Effector memory CD4-positive, alpha-beta T cell (primary cell): ENCODE measurements at regions not wholly inside any gene's neighbourhood (a gene's known extent, or its start where the extent isn't known, plus 50 kb on each side); places are given as distances from the start of the nearest gene placed in this dataset.
"Not testable (repeated sequence)": the region's sequence is repeated elsewhere in the genome, so short reads cannot be mapped to it uniquely, and the experiment has no call there.

Experiments
- DNase-seq, 3 donors: peaks; one replicate each; pipeline ENCODE4 v3.0.0-alpha.2; 2020
- H3K27ac ChIP-seq: 2 replicates; pipeline ENCODE4 v1.7.0; 2013; ENCODE audit warnings: mild to moderate bottlenecking, low read length, moderate library complexity; ENCODE audit not compliant: insufficient read depth, poor library complexity, severe bottlenecking
- H3K27me3 ChIP-seq: replicated peaks from 2 replicates; pipeline ENCODE4 v1.7.0; 2013; ENCODE audit warnings: mild to moderate bottlenecking, low read length; ENCODE audit not compliant: insufficient read depth, control insufficient read depth, poor library complexity, severe bottlenecking
- H3K36me3 ChIP-seq: 2 replicates; pipeline ENCODE4 v1.7.0; 2013; ENCODE audit warnings: mild to moderate bottlenecking, low read length, moderate library complexity; ENCODE audit not compliant: control insufficient read depth, insufficient read depth
- H3K4me1 ChIP-seq: 2 replicates; pipeline ENCODE4 v1.7.0; 2013; ENCODE audit warnings: low read length, mild to moderate bottlenecking; ENCODE audit not compliant: control insufficient read depth, insufficient read depth, poor library complexity, severe bottlenecking
- H3K4me3 ChIP-seq: 2 replicates; pipeline ENCODE4 v1.7.0; 2013; ENCODE audit warnings: low read length, low read depth, mild to moderate bottlenecking; ENCODE audit not compliant: insufficient read depth, poor library complexity, severe bottlenecking
- H3K9me3 ChIP-seq: 2 replicates; pipeline ENCODE4 v1.7.0; 2013; ENCODE audit warnings: mild to moderate bottlenecking, low read length, moderate library complexity; ENCODE audit not compliant: control insufficient read depth

DNA sequence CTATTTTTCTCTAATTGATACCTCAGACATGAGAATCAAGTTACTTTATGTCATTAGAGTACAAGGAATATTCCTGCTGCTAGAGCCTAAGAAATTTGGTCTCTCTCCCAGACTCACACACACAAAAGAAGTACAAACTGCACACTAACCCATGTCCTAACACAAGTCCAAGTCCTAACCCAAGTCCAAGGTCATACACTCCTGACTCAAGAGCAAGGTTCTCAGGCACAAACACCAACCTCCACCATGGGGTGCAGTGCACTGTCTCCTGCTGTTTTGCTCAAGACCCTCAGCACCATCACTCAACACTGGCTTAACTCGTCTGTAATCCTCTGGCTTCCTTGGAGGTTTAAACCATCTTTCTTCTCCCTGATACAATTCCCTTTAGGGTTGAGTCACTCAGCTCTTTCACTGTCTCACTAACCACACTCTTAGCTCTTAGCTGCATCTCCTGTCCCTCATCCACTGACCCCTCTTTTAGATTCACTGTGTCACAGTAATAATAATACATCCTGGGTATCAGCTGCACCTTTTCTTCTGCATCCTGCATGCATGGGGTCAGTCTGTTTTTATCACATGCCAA is 129.8 kb downstream of the BCL2L11 start:
- Histone ChIP-seq H3K36me3 (no peaks in the 10 kb centered on the region), H3K4me3 (no peak overlapping the region), H3K4me1 (no peaks in the 10 kb centered on the region), H3K27ac (no peak overlapping the region), H3K27me3 (no peaks in the 10 kb centered on the region), H3K9me3 (no peaks in the 10 kb centered on the region)
- no peak for DNase-seq

DNA sequence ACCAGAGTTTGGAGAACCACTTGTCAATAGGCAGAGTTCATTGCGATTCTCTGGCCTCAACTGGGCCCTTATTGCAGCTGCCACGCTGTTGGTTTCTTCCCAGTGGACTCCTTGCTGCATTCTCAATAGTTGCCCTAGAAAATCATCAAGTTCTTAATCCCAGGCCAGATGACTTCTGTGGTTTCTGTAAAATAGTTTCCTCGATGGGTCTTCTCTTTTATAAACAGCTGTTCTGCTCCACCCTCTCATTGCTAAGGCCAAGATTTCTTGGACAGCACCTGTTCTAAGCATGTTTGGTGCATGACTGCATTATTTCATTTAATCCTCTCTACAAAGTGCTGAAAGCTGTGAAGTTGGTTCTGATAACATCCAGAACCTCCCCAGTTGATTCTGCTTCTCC is 131.0 kb downstream of the BCL2L11 start:
- no peak for DNase-seq
- Histone ChIP-seq H3K4me1 (no peaks in the 10 kb centered on the region), H3K27me3 (no peaks in the 10 kb centered on the region), H3K4me3 (no peak overlapping the region), H3K9me3 (no peaks in the 10 kb centered on the region), H3K27ac (no peak overlapping the region), H3K36me3 (no peaks in the 10 kb centered on the region)

DNA sequence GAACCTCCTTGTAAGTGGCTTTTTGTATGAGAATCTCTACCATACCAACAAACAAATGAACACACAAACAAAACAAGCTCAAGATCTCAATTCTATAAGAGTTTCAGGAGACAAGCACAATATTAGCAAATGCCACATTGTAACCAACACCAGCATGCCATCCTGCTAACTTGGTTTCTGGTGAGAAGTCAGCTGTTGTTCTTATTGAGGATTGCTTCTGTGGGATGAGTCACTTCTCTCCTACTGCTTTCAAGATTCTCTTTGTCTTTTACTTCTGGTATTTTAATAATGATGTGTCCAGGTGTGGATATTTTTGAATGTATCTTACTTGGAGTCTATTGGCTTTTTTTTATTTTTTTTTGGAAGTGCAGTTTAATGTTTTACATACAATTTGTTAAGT is 131.7 kb downstream of the BCL2L11 start:
- no peak overlapping the region for H3K4me3 ChIP-seq
- H3K36me3 ChIP-seq = no peaks in the 10 kb centered on the region
- no peaks in the 10 kb centered on the region for H3K4me1 ChIP-seq
- H3K27ac ChIP-seq = no peak overlapping the region
- H3K9me3 ChIP-seq = no peaks in the 10 kb centered on the region
- H3K27me3 ChIP-seq = no peaks in the 10 kb centered on the region
- no peak for DNase-seq

DNA sequence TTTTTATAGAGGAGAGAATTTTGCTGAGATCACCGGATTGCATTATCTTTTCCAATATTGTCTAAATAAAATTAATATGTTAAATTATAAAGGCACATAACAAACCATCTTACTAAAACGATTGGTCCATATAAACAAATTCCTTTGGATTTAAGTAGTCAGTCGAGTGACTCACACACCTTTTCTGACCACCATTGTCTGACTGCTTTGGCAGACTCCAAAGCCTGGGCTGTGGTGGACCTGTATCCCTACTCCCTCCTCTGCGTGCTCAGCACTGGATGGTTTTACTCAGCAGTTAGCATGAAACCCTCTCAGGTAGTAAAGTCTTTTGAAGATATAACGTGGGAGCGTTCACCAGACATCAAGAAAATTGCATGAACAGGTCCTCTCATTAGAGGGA is 134.2 kb downstream of the BCL2L11 start:
- not testable (repeated sequence) for H3K27ac ChIP-seq, DNase-seq, H3K36me3 ChIP-seq, H3K27me3 ChIP-seq, H3K9me3 ChIP-seq, H3K4me3 ChIP-seq, H3K4me1 ChIP-seq

DNA sequence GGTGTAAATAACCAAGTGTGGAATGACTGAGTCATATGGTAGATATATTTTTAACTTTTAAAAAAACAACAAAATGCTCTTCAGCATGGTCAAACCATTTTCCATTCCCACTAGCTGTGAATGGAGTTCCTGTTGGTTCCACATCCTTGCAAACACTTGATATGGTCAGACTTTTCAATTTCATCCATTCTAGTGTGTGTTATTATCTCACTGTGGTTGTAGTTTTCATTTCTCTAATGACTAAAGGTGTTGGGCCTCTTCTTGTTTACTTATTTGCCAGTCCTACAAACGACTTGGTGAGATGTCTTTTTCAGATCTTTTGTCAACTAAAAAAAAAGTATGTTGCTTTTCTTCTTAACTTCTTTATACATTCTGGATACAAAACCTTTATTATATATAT is 135.9 kb downstream of the BCL2L11 start:
- not testable (repeated sequence) for H3K4me1 ChIP-seq, H3K9me3 ChIP-seq, H3K4me3 ChIP-seq, H3K36me3 ChIP-seq, H3K27ac ChIP-seq, DNase-seq, H3K27me3 ChIP-seq

DNA sequence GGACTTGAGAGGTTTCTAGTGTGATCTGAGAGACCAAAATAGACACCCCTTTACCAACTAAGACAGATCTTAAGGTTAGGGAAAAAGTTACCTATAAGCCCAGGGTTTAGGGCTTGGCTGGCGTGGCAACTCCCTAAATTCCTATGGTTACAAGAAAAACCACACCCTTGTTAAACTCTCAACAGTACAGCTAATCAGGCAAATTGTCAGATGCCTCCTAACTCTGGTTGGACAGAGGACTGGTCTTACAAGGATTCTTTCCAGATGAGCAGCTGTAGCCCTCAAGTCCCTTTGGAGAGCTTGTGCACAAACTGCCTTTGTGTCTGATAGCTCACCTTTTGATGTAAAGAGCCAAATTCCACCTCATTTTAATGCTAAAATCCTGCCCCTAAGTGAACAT is 136.9 kb downstream of the BCL2L11 start:
- H3K36me3 ChIP-seq, H3K4me1 ChIP-seq, DNase-seq, H3K27me3 ChIP-seq, H3K9me3 ChIP-seq, H3K4me3 ChIP-seq, H3K27ac ChIP-seq: not testable (repeated sequence)

DNA sequence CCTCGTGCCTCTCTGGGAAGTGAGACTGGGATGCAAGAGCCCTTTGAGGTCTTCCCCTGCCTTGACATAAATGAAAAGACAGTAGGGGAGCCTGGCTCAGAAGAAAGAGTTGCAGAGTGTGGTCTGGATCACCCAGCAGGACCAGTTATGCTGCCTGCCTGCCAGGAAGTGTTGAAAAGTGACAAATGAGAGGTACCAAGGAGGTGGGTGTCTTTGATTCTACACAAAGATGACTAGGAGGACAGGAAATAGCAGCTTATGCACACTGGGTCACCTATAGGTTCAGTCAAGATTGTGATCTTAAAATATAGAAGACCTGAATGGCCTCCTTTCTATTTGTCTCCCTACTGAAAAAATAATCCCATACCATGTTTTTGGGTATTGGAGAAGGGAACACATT is 137.6 kb downstream of the BCL2L11 start:
- not testable (repeated sequence) for H3K27me3 ChIP-seq, H3K4me1 ChIP-seq, DNase-seq, H3K4me3 ChIP-seq, H3K36me3 ChIP-seq, H3K27ac ChIP-seq, H3K9me3 ChIP-seq

DNA sequence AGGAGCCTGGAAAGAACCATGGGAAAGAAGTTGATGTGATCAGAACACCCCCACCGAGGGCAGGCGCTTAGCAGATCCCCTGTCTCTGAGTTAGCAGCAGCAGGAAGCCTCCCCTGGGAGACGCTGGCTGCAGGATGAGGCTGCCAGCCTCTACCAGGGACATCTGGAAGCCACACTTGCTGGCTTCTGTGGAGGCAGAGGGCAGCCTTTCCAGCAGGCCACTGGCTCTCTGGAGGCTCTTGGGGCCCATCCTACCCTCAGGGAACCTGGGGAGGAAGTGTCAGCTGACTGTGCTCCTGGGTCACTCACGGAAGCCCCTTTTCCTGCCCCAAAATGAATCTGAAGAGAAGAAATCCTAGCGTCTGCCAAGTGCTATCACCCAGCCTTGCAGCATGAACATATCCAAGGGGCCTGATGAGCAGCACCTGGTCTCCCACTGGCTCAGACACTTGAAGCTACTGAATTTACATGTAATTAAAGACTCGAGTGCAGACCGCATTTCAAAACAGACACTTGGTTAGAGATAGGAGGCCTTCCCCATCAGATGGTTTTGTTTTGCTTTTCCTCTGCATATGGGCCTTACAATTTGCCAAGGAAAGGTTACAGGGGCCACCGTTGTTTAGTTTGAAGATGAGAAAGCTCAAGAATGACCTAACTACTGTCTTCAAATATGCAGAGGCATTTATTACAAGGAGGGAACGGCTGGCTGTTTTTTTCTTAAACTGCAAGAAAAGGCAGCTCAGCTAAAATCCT is 142.1 kb downstream of the BCL2L11 start:
- not testable (repeated sequence) for DNase-seq, H3K27ac ChIP-seq, H3K4me1 ChIP-seq, H3K9me3 ChIP-seq, H3K27me3 ChIP-seq, H3K4me3 ChIP-seq, H3K36me3 ChIP-seq

DNA sequence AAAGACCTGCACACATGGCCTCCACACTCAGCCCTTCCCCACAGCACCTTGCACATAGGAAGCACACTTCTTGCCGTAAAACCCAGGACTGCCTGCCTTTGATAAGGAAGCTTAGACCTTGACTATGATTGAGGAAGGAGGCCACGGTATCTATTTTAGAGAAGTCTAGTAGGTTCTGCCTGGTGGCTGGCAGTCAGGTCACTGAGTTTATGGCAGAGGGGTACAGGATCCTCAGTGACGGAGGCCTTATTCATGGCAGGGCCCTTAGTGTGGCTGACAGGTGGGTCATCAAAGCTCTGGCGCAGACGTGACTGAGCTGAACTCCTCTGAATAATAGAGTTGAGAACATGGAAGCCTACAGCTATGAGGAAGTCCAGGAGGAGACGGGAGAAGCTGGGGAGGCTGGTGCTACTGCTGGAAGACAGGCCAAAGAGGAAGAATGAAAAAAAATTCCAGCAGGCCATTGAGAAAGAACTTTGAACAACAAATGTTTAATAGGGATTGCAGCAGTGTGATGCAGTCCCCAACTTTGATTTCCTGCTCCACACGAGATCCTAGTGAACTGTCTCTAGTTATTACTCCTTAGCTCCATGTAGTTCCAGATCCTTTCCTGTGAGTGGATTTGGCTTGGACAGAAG is 142.8 kb downstream of the BCL2L11 start:
- not testable (repeated sequence) for H3K4me3 ChIP-seq, H3K27ac ChIP-seq, H3K4me1 ChIP-seq, H3K27me3 ChIP-seq, H3K9me3 ChIP-seq, DNase-seq, H3K36me3 ChIP-seq

DNA sequence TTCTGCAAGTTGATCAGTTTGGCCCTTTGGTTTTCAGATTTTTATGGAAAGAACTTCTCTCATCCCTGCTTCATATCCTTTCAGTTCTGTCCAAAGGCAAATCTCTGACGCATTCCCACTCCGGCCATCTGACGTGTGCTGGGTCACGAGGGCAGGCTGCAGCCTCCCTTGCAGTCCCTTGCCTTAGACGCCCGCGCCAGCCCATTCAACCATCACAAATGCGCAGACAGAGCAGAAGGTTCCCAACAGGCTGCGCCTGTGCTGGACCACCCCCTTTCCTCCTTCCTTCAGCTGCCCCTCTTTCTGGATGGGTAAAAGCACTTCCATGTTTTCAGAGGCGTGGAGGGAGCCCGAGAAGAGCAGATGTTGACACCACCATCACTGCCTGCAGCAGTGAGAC is 144.2 kb downstream of the BCL2L11 start:
- H3K4me3 ChIP-seq, H3K27ac ChIP-seq, H3K9me3 ChIP-seq, H3K27me3 ChIP-seq, DNase-seq, H3K4me1 ChIP-seq, H3K36me3 ChIP-seq: not testable (repeated sequence)
